Osteocyte (in vitro differentiated cells): ENCODE measurements at regions not wholly inside any gene's neighbourhood (a gene's known extent, or its start where the extent isn't known, plus 50 kb on each side); places are given as distances from the start of the nearest gene placed in this dataset.
A peak's percentile ranks its signal among the peaks of the same experiment; 100 is the strongest.

ENCODE experiments used
- DNase-seq: peaks from one replicate; pipeline ENCODE4 v3.0.0; 2021; ENCODE audit warnings: mixed read lengths; ENCODE audit not compliant: unreplicated experiment; ENCODE audit errors: extremely low spot score
- H3K27ac Mint-ChIP-seq: one replicate; pipeline ENCODE4 v1.8.0; 2021; ENCODE audit warnings: mild to moderate bottlenecking, mixed read lengths; ENCODE audit not compliant: unreplicated experiment
- H3K27me3 Mint-ChIP-seq: one replicate; pipeline ENCODE4 v1.8.0; 2021; ENCODE audit warnings: mixed read lengths; ENCODE audit not compliant: unreplicated experiment
- H3K36me3 Mint-ChIP-seq: one replicate; pipeline ENCODE4 v1.8.0; 2021; ENCODE audit warnings: mixed read lengths; ENCODE audit not compliant: unreplicated experiment
- H3K4me1 Mint-ChIP-seq: one replicate; pipeline ENCODE4 v1.8.0; 2021; ENCODE audit warnings: mixed read lengths; ENCODE audit not compliant: unreplicated experiment
- H3K4me3 Mint-ChIP-seq: one replicate; pipeline ENCODE4 v1.8.0; 2021; ENCODE audit warnings: mild to moderate bottlenecking, moderate library complexity, mixed read lengths; ENCODE audit not compliant: unreplicated experiment
- H3K9me3 Mint-ChIP-seq: one replicate; pipeline ENCODE4 v1.8.0; 2021; ENCODE audit warnings: mixed read lengths; ENCODE audit not compliant: unreplicated experiment
- TF ChIP-seq, protein P1 (sequence below): fragments of 200-600 bp; sonication (generic); IDR thresholded peaks from 2 replicates; pipeline ENCODE4 v1.5.0; 2021; ENCODE audit warnings: antibody characterized with exemption, mild to moderate bottlenecking, moderate library complexity

GRCh38 chr18:47618758-47619157, 311.7 kb downstream of the SMAD2 start:
- Mint-ChIP-seq H3K4me3 (no peak overlapping the region), H3K4me1 (no peaks in the 10 kb centered on the region), H3K27ac (no peak overlapping the region), H3K36me3 (no peaks in the 10 kb centered on the region), H3K27me3 (peaks cover 3% of the 10 kb centered on the region), H3K9me3 (no peaks in the 10 kb centered on the region)
- TF ChIP-seq, protein P1, sequence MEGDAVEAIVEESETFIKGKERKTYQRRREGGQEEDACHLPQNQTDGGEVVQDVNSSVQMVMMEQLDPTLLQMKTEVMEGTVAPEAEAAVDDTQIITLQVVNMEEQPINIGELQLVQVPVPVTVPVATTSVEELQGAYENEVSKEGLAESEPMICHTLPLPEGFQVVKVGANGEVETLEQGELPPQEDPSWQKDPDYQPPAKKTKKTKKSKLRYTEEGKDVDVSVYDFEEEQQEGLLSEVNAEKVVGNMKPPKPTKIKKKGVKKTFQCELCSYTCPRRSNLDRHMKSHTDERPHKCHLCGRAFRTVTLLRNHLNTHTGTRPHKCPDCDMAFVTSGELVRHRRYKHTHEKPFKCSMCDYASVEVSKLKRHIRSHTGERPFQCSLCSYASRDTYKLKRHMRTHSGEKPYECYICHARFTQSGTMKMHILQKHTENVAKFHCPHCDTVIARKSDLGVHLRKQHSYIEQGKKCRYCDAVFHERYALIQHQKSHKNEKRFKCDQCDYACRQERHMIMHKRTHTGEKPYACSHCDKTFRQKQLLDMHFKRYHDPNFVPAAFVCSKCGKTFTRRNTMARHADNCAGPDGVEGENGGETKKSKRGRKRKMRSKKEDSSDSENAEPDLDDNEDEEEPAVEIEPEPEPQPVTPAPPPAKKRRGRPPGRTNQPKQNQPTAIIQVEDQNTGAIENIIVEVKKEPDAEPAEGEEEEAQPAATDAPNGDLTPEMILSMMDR = no peak
- no peak for DNase-seq

DNA sequence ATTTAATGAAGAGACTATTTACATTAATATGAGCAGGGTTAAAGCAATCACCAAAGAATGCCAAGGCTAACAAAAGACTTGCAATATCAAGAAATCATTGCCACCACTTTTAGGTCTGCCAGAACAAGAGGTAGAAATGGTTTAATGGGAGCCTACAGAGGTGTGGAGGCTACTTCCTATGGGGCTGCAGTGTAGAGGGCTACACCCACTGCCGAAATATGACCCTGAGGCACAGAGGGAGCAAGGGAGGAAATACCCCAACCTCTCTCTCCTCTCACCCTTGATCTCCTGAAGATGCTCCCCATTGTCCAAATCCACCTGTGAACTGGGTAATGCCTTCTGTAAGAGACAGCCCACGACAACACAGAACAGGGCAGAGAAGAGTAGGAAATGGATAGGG, 315.4 kb downstream of the SMAD2 start:
- H3K4me3 Mint-ChIP-seq = no peak overlapping the region
- TF ChIP-seq, protein P1 = no peak
- no peaks in the 10 kb centered on the region for H3K36me3 Mint-ChIP-seq
- no peaks in the 10 kb centered on the region for H3K27me3 Mint-ChIP-seq
- no peaks in the 10 kb centered on the region for H3K4me1 Mint-ChIP-seq
- H3K27ac Mint-ChIP-seq = no peak overlapping the region
- peaks cover 4% of the 10 kb centered on the region for H3K9me3 Mint-ChIP-seq
- peak; percentile 25 for DNase-seq

- no peaks in the 10 kb centered on the region for H3K27me3 Mint-ChIP-seq
- H3K9me3 Mint-ChIP-seq = peaks cover 4% of the 10 kb centered on the region
- H3K4me1 Mint-ChIP-seq = no peaks in the 10 kb centered on the region
- H3K4me3 Mint-ChIP-seq = no peak overlapping the region
- TF ChIP-seq, protein P1 = no peak
- H3K27ac Mint-ChIP-seq = no peak overlapping the region
- DNase-seq = peak; percentile 44
- no peaks in the 10 kb centered on the region for H3K36me3 Mint-ChIP-seq
Measured at GRCh38 chr18:47613929-47614328, 316.5 kb downstream of the SMAD2 start.

- no peak for DNase-seq
- Mint-ChIP-seq H3K4me3 (no peak overlapping the region), H3K4me1 (no peaks in the 10 kb centered on the region), H3K9me3 (peaks cover 4% of the 10 kb centered on the region), H3K27me3 (no peaks in the 10 kb centered on the region), H3K27ac (no peak overlapping the region), H3K36me3 (no peaks in the 10 kb centered on the region)
- TF ChIP-seq, protein P1 = no peak
Measured at GRCh38 chr18:47611649-47612048, 318.8 kb downstream of the SMAD2 start.

- no peaks in the 10 kb centered on the region for H3K27me3 Mint-ChIP-seq
- TF ChIP-seq, protein P1 = no peak
- no peak overlapping the region for H3K27ac Mint-ChIP-seq
- H3K9me3 Mint-ChIP-seq = peaks cover 4% of the 10 kb centered on the region
- no peaks in the 10 kb centered on the region for H3K4me1 Mint-ChIP-seq
- no peak overlapping the region for H3K4me3 Mint-ChIP-seq
- H3K36me3 Mint-ChIP-seq = no peaks in the 10 kb centered on the region
- peak; percentile 59 for DNase-seq
Measured at GRCh38 chr18:47606526-47606925, 323.9 kb downstream of the SMAD2 start.
